GM18498 (cell line): ENCODE measurements at regions not wholly inside any gene's neighbourhood (a gene's known extent, or its start where the extent isn't known, plus 50 kb on each side); places are given as distances from the start of the nearest gene placed in this dataset.

ENCODE experiments used
- ATAC-seq: cut with Tn5 transposase; IDR thresholded peaks from one replicate; pipeline ENCODE4 v1.9.1; 2021; ENCODE audit warnings: mild to moderate bottlenecking, moderate library complexity; ENCODE audit not compliant: unreplicated experiment

DNA sequence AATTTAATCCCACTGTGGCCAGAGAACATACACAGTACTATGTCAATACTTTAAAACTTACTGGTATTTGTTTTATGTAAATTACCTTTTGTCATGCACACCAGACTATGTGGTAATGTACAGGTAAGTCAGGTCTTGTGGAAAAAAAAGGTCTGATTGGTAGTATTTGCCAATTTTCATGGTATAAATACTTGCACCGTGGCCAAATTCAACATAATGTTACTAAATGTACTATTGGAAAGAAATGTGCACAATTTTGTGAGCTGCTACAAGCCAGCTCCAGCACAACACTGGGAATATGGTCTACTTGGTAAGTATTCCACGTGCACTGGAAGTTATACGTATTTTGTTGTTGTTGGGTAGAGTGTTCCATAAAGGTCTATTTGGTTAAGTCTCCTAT is 392.5 kb downstream of the RPS24 start:
- no peak for ATAC-seq

DNA sequence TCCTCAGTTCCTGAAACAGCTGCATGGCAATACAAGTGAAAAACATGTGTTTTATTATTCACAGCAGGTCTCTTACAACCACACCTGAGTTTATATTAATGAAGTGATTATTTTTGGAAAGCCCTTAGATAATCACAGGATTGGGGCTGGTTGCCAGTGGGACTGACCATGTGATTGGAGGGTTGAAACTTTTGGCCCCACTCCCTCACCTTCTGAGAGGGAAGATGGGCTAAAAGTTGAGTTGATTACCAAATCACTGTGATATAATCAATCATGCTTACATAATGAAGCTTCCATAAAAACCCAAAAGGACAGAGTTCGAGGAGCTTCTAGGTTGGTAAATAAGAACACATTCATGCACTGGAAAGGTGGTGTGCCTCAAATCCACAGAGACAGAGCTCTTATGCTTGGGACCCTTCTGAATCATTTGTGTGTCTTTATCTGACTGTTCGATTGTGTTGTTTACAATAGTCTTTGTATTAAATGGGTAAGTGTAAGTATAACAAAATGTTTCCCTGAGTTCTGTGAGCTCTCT is 393.9 kb downstream of the RPS24 start:
- ATAC-seq, result no peak

DNA sequence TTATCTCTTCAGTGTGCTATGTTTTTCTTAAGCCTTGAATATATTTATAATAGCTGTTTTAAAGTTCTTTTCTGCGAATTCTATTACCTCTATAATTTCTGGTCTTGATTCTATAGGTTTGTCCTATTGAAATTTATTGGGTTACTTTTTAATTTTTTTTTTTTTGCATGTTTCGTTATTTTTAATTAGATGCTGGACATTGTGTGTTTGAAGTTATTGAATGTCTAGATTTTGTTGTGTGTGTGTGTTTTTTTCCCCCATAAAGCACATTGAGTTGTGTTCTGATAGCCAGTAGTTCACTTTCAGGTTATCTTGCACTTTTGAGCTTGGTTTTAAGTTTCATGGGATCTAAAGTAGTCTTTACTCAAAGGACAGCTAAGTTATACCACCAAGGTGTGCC is 394.9 kb downstream of the RPS24 start:
- no peak for ATAC-seq

DNA sequence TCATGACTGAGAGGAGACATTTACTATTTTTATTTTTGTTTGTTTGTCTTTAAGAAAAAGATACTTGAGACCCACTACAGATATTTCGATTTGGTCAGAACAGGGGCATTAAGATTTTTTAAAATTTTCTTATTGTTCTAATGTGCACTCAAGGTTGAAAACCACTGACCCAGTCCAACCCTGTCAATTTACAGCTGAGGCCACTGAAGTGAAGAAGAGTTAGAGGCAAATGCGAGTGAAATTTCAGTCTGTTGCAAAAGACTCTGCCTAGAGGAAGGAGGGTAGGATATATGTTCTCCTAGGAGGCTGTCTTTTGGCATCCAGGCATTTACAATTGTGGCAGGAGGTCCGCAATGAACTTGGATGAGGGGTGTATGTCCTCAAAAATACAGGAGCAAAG is 396.3 kb downstream of the RPS24 start:
- ATAC-seq, result no peak

DNA sequence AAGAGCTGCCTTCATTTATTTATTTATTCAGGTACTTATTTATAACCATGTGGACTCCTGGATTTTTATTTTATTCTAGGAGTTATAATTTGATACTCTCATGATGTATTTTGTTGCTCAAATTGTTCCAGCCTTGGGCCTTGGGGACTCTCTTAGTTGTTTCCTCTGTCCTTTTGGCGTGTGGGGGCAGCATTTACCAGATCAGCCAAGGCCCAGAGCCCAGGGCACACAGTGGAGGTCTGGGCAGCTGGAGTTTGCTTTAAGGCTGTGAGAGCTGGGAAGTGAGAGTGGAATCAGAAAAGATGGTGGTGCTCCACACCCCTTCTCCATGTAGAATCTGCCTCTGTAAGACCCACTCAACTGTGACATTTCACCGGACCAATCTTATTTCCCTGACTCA is 398.9 kb downstream of the RPS24 start:
- no peak for ATAC-seq

DNA sequence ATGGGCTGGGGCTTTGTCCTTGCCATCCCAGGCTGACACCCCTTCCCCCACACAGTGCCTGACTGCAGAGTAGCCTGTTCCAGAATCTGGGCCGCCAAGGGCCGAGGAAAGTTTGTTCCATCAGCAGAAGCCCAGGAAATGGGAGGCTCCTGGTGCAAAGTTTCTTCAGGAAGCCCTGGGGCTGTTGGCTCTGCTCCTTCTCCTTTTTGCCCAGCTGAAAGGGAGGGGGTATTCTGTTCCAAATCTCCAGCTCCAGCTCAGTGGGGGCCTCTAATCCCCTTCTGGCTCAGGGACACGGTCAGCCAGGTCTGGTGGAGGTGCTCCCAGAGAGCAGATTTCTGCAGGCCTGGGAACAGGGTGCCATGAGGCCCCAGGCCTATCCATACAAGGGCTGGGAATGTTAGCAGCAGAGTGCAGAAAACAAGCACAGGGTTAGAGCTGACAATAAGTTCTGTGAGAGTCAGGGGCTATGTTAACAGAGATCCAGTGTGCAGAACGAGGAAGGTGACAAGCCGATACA is 399.5 kb downstream of the RPS24 start:
- no peak for ATAC-seq

DNA sequence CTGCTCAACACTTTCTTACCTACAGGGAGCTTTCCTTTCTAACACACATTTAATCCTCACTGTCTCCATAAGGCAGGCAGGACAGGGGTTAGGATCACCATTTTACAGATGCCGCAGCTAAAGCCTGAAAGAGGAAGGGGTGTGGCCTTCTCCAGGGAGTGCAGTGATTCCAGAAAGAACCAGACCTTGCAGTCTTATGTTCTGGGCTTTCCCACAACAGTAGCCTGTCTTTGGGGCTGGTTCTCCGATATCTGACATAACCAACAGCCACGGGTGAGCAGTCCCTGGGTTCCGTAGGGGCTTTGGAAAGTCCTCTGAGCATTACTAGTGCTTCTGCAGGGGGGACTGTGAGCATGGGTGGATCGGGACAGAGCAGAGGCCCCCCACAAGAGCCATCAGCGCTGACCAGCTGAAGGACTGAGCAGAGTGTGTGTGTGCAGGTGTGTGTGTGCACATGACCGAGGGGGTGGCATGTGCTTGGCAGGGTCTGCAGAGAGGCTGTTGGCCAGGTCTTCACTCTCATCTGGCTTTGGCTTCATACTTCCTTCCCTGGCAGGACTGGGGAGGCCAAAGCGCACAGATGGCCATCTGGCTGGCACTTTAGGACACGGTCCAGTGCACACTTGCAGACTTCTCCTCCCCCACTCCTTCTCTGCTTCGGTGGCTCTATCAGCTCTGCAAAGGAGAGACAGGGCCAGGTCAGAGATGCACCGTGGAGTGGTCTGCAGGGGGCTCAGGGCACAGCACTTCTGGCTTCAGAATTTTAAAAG is 400.3 kb downstream of the RPS24 start:
- no peak for ATAC-seq

DNA sequence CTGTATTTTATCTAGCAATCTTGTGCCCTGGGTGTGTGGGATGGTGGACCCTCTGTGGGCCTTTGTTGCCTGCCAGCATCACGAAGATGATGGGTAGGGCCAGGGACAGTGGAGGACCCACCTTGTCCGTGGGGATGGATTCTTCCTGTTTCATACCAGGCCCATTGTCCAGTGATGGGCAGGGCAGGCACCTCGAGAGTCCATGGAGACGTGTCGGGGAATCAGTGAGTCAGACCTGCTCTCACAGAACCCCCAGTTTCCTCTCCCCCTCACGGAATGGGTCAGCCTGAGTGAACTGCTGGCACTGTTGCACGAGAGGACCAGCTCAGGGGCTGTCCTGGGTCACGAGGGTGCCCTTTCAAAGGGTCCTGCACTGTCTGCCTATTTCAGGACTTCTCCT is 401.2 kb downstream of the RPS24 start:
- ATAC-seq, result no peak

DNA sequence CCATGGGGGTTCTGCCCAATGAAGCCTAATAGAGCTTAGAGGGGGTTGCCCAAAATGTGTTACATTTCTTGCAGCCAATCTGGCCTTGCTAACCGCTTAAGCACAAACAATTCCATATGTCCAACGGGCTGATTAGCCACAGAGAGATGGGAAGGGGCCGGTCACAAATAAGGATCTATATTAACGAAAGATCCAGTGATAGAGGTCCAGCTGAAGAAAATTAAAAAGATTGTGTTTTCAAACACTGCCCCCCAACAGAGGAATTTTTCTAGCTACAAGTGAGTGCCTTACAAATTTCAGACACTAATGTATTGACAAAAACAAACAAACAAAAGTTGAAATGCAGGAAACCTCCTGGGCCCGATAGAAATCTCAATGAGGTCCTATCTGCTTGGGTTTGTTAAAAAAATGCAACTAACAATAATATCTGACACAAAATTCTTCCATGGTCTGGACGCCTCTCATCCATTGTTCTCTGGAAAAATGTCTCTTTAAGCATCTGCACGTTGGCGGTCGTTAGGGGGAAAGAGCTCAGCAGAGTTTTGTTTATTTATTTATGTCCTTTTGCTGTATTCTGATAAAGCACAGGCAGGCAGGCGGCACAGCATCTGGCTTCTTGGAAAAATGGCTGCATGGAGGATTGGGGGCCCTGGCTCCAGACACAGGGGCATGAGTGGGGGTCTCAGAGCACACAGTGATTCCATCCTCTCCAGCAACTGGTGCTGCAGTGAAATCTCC is 402.0 kb downstream of the RPS24 start:
- ATAC-seq, result no peak

DNA sequence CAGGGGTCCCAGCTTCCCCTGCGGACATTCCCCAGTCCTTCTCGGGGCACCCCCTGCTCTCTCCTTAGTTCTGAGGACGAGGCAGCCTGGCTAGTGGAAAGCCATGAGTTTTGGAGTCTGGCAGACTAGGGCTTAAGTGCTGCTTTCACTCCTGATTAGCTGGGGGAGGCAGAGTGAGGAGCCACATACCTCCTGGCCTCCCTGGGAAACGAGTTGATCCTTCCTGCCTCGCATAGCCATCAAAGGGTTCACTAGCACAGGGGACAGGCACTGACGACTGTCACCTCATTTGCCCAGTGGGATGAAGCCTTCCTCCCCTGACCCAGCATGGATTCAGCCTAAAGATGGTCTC is 402.5 kb downstream of the RPS24 start:
- no peak for ATAC-seq

DNA sequence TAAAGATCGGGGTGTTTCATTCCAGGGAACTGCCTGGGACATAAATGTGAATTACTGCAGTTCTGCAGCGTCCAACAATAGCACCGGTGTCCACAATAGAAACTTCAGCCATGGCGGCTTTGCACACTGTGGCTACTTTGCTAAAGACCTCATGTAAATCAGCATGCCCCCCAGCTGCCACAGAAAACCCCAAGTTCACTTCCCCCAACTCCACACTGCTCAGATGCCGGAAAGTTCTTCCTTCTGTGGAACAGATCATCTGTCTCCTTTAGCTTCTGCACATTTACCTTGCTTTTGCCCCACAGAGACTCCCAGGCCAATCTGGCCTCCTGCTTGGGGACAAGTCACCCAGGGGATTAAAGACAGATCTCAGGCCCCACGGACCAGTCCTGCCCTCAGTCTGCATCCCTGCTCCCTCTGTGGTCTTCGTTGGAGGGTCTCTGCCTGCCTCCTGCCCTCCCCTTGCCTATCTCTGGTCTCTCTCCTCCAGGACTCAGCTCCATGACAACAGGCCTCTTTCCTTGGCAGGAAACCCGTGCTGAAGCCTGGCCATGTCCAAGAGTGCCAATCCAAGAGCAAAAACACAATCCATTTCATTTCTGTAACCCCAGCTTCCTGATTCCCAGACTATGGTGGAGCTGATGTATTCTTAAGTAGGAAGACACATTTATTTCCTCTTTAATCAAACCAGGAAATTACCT is 403.2 kb downstream of the RPS24 start:
- no peak for ATAC-seq

DNA sequence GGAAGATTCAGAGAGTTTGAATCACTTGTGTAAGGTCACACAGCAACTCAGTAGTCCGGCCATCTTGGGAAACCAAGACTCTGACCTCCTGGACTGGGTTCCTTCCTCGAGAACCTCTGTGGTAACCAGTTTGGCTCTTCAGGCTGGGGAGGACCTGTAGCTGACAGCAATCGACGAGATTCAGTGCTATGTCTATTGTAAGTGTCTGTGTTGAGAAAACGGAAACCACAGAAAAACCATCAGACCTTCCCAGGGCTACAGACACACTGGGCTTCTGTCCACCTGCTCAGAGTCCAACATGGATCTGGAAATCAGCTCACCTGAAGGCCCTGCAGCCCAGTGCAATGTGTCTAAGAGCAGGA is 403.7 kb downstream of the RPS24 start:
- ATAC-seq, result no peak

DNA sequence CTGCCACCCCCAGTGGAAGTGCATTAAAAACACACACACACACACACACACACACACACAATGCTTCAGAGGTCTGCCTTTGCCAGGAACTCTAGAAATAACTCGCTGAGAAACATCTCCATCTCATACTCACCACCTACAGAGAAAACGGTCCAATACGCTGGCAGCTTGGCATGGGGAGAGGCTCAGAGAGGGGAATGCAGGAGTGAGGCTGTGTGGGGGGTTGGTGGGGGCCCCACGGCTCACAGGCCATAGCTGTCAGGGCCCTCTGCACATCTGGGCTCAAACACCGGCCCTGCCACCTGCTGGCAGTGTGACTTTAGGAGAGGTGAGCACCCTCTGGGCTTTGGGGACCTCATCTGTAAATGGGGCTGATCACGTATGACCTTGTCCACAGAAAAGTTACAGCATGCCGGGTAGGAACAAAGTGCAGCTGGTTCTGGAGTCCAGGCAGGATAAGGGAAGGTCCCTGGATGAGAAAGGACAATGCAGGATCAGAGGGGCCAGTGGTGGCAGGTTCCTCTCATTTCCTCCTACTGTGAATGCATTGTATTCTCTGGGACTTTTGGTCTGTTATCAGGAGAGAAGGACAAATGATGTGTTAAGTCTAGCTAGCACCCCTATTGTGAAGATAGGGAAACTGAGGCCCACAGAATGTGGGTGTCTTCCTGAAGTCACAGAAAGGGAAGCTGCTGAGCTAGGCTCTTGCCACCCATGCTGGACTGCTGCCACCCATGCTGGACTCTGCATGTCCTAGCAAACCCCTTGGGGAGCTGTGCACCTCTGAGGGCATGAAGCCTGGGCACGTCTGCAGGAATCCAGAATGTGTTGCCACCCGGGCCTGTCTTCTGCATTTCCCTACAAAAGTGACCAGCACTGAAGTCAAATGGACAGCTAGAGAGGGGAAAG is 404.6 kb downstream of the RPS24 start:
- no peak for ATAC-seq

DNA sequence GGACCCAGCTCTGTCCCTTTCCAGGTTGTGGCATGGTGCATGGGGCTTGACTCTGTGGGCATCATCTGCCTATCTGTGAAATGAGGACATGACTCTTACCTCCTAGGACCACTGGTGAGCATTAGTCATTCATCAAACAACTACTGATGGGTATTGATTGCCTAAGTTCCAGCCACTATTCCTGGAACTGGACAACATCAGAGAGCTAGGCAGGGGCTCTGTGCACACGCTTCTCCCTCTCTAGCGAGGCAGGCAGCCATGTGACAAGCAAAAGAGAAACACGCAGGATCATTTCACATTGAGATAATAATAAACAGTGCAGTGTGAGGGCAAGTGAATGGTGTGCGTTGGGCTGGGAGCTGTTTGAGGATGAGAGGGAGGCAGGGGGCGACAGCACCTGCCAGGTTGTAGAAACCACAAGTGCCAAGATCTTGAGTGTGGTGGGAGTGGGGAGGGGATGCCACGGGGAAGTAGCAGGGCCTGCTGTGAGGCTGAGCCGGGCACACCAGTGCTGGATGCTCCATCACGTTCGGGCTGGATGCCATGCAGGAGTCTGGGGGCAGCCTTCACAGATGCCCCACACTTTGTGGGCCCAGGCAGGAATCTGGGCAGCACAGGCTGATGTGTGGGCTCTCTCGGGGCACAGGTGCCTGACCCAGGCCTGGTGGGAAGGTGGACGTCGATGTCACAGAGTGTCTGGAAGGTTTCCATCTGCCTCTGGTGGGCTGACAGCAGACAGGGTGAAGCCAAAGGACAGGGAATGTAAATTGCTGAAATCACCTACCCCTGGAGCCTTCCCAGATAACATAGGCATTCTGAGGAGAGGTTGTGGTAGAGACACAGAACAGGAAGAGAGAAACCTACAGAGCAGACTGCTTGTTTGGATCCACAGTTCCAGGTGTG is 405.5 kb downstream of the RPS24 start:
- no peak for ATAC-seq

DNA sequence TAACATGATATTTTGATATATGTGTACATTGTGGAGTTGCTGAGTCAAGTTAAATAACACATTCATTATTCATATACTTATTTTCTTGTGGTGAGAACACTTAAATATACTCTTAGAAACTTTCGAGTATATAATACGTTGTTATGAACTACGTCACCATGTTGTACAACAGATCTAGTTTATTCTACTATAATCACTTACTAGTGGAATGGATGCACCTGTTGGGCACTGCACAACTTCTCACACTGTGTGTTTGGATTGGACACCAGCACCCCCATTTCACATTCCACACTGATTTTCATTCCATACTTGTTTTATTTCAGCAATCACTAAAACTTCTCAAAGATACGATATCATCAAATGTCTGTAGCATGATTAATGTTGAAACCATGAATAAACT is 407.3 kb downstream of the RPS24 start:
- no peak for ATAC-seq

DNA sequence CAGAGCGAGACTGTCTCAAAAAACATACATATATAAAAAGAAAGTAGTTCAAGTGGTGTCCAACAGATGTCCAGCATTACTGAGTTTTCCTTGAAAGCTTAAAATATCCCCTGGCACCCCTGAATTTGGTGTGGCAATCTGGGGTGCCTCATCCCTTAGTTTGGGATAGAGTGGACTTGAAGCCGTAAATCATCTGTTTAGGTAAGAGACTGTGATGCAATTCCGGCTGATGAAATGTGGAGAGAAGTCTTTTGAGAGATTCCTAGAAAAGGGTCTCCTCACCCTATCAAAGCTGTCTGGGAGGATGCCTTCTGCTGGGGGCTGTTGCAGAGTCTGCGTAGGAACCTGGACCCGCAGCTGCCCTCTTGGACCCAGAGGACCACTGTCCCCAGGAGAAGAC is 408.0 kb downstream of the RPS24 start:
- no peak for ATAC-seq

DNA sequence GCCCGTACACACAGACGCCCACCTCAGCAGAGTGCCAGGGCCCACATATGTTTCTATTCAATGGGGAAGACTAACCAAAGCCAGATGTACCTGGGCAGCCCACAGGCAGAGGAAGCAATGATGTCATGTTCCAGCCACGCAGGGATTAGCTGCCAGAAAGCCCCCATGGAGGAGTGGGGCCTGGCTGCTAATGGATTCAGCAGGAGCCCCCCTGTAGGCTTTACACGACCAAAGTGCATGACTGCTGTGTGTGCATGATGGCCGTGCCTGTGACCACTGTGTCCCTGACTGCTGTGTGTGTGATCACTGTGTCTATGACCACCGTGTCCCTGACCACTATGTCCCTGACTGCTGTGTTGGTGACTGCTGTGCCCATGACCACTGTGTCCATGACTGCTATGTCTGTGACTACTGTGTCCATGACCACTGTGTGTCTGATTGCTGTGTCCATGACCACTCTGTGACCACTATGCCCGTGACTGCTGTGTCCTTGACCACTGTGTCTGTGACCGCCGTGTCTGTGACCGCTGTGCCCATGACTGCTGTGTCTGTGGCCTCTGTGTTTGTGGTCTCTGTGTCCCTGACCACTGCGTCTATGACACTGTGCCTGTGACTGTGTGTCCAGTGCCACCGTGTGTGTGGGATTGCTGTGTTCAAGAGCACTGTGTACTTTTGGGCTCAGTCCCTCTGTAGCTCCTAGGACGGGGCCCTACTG is 409.3 kb downstream of the RPS24 start:
- ATAC-seq, result no peak

DNA sequence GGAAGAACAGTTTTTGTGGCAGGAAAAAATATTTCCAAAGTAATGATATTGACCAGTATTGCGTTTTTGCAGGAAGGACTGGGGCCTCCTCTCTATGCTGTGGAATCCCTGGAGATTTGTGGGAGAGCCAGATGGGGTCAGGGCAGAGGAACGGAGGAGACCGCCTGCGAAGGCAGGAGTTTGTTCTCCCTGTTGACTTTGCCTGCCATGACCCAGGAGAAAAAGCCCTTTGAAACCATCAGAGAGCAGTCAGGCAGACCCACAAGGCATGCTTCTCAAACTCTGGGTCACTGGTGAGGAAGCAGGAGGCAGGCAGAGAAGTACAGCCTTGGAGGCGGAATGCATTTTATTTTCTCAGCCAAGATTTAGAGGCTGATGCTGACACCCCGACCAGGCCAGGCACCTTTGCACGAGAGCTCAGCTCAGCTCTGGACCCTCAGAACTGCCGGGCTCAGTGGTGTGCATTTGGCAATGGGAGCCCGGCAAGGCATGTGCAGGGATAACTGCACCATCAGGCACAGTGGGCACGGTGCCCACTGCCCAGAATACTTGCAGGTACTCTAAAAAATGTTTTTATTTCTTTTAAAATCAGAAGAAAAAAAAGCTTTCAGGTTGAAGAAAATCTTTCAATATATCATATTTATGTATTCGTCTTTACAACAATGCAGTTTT is 410.4 kb downstream of the RPS24 start:
- ATAC-seq, result no peak
